ENCODE measurements at regions not wholly inside any gene's neighbourhood (a gene's known extent, or its start where the extent isn't known, plus 50 kb on each side); places are given as distances from the start of the nearest gene placed in this dataset.

DNA sequence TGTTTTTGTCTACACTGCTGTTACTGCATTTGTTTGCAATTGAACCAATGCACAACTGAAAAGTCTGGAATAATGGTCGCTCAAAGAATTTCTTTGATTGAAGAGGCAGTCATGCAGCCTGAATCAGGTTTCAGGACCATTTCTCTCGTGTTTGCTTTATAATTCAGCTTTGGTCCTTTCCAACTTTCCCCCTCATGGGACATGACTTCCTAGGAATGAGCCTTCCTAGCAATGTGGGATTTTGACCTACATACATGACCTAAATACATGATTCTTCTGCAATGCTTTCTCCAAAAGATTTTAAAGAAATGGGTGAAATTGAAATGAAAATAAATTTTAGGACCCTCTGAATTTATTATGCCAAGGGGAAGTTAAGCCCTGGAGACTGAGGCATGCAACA, 197.4 kb downstream of the MREG start:
- H2AFZ ChIP-seq (ENCODE audit: low read length): no peak overlapping the region
- no peaks in the 10 kb centered on the region for H3K79me2 ChIP-seq (ENCODE audit: control insufficient read depth in 1 of 2, insufficient read depth in 2 of 2, low read length in 2 of 2)
- no peak overlapping the region for H3K14ac ChIP-seq (ENCODE audit: insufficient read length)
- no peak overlapping the region for H2BK20ac ChIP-seq (ENCODE audit: low read length)
- H3K18ac ChIP-seq (ENCODE audit: extremely low read depth, low read length): no peak overlapping the region
- TF ChIP-seq SIN3A (conservative IDR thresholded peaks at IDR 0.05 in 1 of 2, IDR thresholded peaks at IDR 0.05 in 1 of 2; ENCODE audit: low read depth in 1 of 2, low read length in 2 of 2): no peak
- TF ChIP-seq HDAC2 (IDR thresholded peaks at IDR 0.05; ENCODE audit: borderline replicate concordance in 1 of 2, low read depth in 2 of 2, low read length in 2 of 2): no peak
- TF ChIP-seq GTF2F1 (IDR thresholded peaks at IDR 0.05; ENCODE audit: borderline replicate concordance, low read depth, low read length): no peak
- TF ChIP-seq ZNF274 (IDR thresholded peaks at IDR 0.05; ENCODE audit: borderline replicate concordance, extremely low read depth, low read length): no peak
- no peak for TF ChIP-seq PHF8 (conservative IDR thresholded peaks at IDR 0.05; ENCODE audit: low read depth, low read length)
- TF ChIP-seq CREB1 (IDR thresholded peaks at IDR 0.05): no peak
- no peak for TF ChIP-seq EGR1 (IDR thresholded peaks at IDR 0.05; ENCODE audit: borderline replicate concordance, low read depth, low read length)
- TF ChIP-seq CBX8 (IDR thresholded peaks at IDR 0.05; ENCODE audit: borderline replicate concordance, low read depth, low read length): no peak
- H3K9ac ChIP-seq (replicated peaks in 1 of 4; ENCODE audit: extremely low read depth in 1 of 4, low read depth in 3 of 4, low read length in 3 of 4): no peak overlapping the region
- DNase-seq (ENCODE audit: low read depth in 1 of 2, low spot score in 2 of 2) (no peak), FAIRE-seq (no peak)
- no peak overlapping the region for H3K4ac ChIP-seq (replicated peaks; ENCODE audit: insufficient read length, low read depth, low read length)
- no peaks in the 10 kb centered on the region for H4K20me1 ChIP-seq (replicated peaks in 1 of 2; ENCODE audit: control insufficient read depth in 1 of 2, insufficient read depth in 2 of 2, low read length in 2 of 2)
- no peak overlapping the region for H4K8ac ChIP-seq (ENCODE audit: extremely low read depth, insufficient read depth, low read length)
- H4K91ac ChIP-seq (replicated peaks; ENCODE audit: insufficient read length, low read length): no peak overlapping the region
- H3K9me3 ChIP-seq (ENCODE audit: insufficient read depth in 2 of 2, low read depth in 1 of 2, low read length in 1 of 2): no peaks in the 10 kb centered on the region
- H3K23me2 ChIP-seq (ENCODE audit: low read depth, low read length): no peaks in the 10 kb centered on the region; the same call in 1 of the 2 replicates
- no peak overlapping the region for H2BK12ac ChIP-seq (ENCODE audit: low read depth, low read length)
- H2BK5ac ChIP-seq (ENCODE audit: low read depth, low read length): no peak overlapping the region
- H3K79me1 ChIP-seq (ENCODE audit: low read depth, low read length): no peaks in the 10 kb centered on the region
- H3K36me3 ChIP-seq (ENCODE audit: control insufficient read depth in 2 of 4, insufficient read depth in 4 of 4, low read length in 3 of 4): no peaks in the 10 kb centered on the region
- 84% methylated on average over 2 of the region's 2 CpGs; no CpG with 5 or more reads in 1 of the 2 experiments for WGBS, 2 experiments (ENCODE audit: extremely low coverage in 1 of 2, insufficient coverage in 1 of 2, insufficient read length in 1 of 2, insufficient replicate concordance in 2 of 2, low coverage in 1 of 2, low lambda C conversion rate in 2 of 2, missing lambda C conversion rate in 1 of 2)
- no peak overlapping the region for H3K27ac ChIP-seq (ENCODE audit: low read depth, low read length)
- H3K56ac ChIP-seq (replicated peaks; ENCODE audit: insufficient read length, low read depth, low read length): no peak overlapping the region
- H4K5ac ChIP-seq (ENCODE audit: insufficient read length, low read depth, low read length): no peak overlapping the region
- H3K4me3 ChIP-seq (ENCODE audit: extremely low read depth in 1 of 4, insufficient read depth in 2 of 4, low read depth in 3 of 4, low read length in 4 of 4): no peak overlapping the region
- no peak overlapping the region for H3K23ac ChIP-seq (ENCODE audit: insufficient read length)
- no peak overlapping the region for H2BK120ac ChIP-seq (replicated peaks; ENCODE audit: low read depth, low read length)
- CTCF ChIA-PET (ENCODE audit: partially characterized antibody): interaction anchor here (1.5 to 2.5 kb wide), 2 partner anchors 8 to 21 kb away, joined by 3 to 7 read pairs; no protein-coding TSS in a partner anchor
- no peaks in the 10 kb centered on the region for H3K27me3 ChIP-seq (replicated peaks in 1 of 4; ENCODE audit: control insufficient read depth in 3 of 4, extremely low read depth in 1 of 4, insufficient read depth in 3 of 4, low read length in 3 of 4)
- no peak overlapping the region for H2AK5ac ChIP-seq (ENCODE audit: low read depth, low read length)
- POLR2A ChIA-PET (ENCODE audit: partially characterized antibody): no interaction called here
- no peak overlapping the region for H3K4me2 ChIP-seq (ENCODE audit: insufficient read depth in 1 of 2, low read depth in 2 of 2, low read length in 2 of 2)
- no peaks in the 10 kb centered on the region for H3K4me1 ChIP-seq (replicated peaks in 1 of 4; ENCODE audit: control insufficient read depth in 3 of 4, insufficient read depth in 4 of 4, low read length in 3 of 4)
- H2BK15ac ChIP-seq (ENCODE audit: low read length): no peak overlapping the region

Measured in H1 (cell line).